HL-60 (cell line): ENCODE measurements at regions not wholly inside any gene's neighbourhood (a gene's known extent, or its start where the extent isn't known, plus 50 kb on each side); places are given as distances from the start of the nearest gene placed in this dataset.

Source experiments
- DNase-seq, 2 experiments: peaks; one replicate each; pipeline ENCODE4 v3.0.0-alpha.2; 2010 to 2020; ENCODE audit warnings: low read depth in 1 of 2, low spot score in 1 of 2
- H3K27ac ChIP-seq: fragments of 250-450 bp; sonication (Bioruptor Pico); replicated peaks from 2 replicates; pipeline ENCODE4 v1.5.1; 2020; ENCODE audit warnings: mild to moderate bottlenecking, moderate library complexity
- H3K27me3 ChIP-seq: fragments of 250-450 bp; sonication (Bioruptor Pico); 2 replicates; pipeline ENCODE4 v1.5.1; 2021; ENCODE audit warnings: mild to moderate bottlenecking, moderate library complexity; ENCODE audit not compliant: insufficient read depth, poor library complexity, severe bottlenecking
- H3K4me3 ChIP-seq: replicated peaks from 2 replicates; pipeline ENCODE4 v1.5.1; 2011; ENCODE audit warnings: mild to moderate bottlenecking, control low read depth, low read length; ENCODE audit not compliant: insufficient read depth
- CTCF ChIP-seq: IDR thresholded peaks from one replicate; pipeline ENCODE4 v1.5.1; 2011; ENCODE audit warnings: low read length, control low read depth, inconsistent platforms; ENCODE audit not compliant: insufficient read depth
- GABPA ChIP-seq: IDR thresholded peaks from 2 replicates; pipeline ENCODE4 v1.6.1; 2012; ENCODE audit warnings: low read depth
- POLR2AphosphoS5 ChIP-seq: IDR thresholded peaks from 2 replicates; pipeline ENCODE4 v1.6.1; 2012; ENCODE audit warnings: low read depth
- REST ChIP-seq: IDR thresholded peaks from 2 replicates; pipeline ENCODE4 v1.6.1; 2012; ENCODE audit warnings: low read depth; ENCODE audit not compliant: insufficient replicate concordance
- SPI1 ChIP-seq: IDR thresholded peaks from 2 replicates; pipeline ENCODE4 v1.6.1; 2012; ENCODE audit warnings: low read depth, mild to moderate bottlenecking, borderline replicate concordance

- no peak overlapping the region for H3K27ac ChIP-seq
- TF ChIP-seq SPI1 (no peak), REST (no peak), GABPA (no peak), POLR2AphosphoS5 (no peak), CTCF (no peak)
- H3K4me3 ChIP-seq: no peak overlapping the region
- no peaks in the 10 kb centered on the region for H3K27me3 ChIP-seq
- DNase-seq: no peak
These were observed 139.3 kb upstream of the ZNF644 start for GRCh38 chr1:91161166-91161565.

GRCh38 chr1:91160363-91161075 is 138.7 kb upstream of the ZNF644 start:
- Histone ChIP-seq H3K4me3 (no peak overlapping the region), H3K27ac (no peak overlapping the region), H3K27me3 (no peaks in the 10 kb centered on the region)
- DNase-seq: no peak
- TF ChIP-seq SPI1 (no peak), POLR2AphosphoS5 (no peak), GABPA (no peak), REST (no peak), CTCF (no peak)

- DNase-seq: no peak
- TF ChIP-seq GABPA (no peak), POLR2AphosphoS5 (no peak), SPI1 (no peak), CTCF (no peak), REST (no peak)
- Histone ChIP-seq H3K4me3 (no peak overlapping the region), H3K27ac (no peak overlapping the region), H3K27me3 (no peaks in the 10 kb centered on the region)
These were observed 131.5 kb upstream of the ZNF644 start for GRCh38 chr1:91153341-91153740.
